Fibroblast of skin of right quadriceps (primary cell): ENCODE measurements at regions not wholly inside any gene's neighbourhood (a gene's known extent, or its start where the extent isn't known, plus 50 kb on each side); places are given as distances from the start of the nearest gene placed in this dataset.
"Not testable (repeated sequence)": the region's sequence is repeated elsewhere in the genome, so short reads cannot be mapped to it uniquely, and the experiment has no call there.

Experiments used
- DNase-seq: peaks from one replicate; pipeline ENCODE4 v3.0.0-alpha.2; 2013

GRCh38 chr10:10660054-10660453 is 357.6 kb upstream of the CELF2 start:
- no peak for DNase-seq

GRCh38 chr10:10661176-10661575 is 356.5 kb upstream of the CELF2 start:
- peak; percentile 10 for DNase-seq

GRCh38 chr10:10662716-10663408 is 354.8 kb upstream of the CELF2 start:
- no peak for DNase-seq

- no peak for DNase-seq
Observed at GRCh38 chr10:10663622-10664021, 354.1 kb upstream of the CELF2 start.

- DNase-seq = no peak
Observed at GRCh38 chr10:10665750-10666149, 351.9 kb upstream of the CELF2 start.

- DNase-seq = no peak
Observed at GRCh38 chr10:10667466-10667865, 350.2 kb upstream of the CELF2 start.

GRCh38 chr10:10676972-10677371 is 340.7 kb upstream of the CELF2 start:
- DNase-seq = peak; percentile 40

- peak; percentile 71 for DNase-seq
Observed at GRCh38 chr10:10677479-10677878, 340.2 kb upstream of the CELF2 start.

- no peak for DNase-seq
Observed at GRCh38 chr10:10680496-10680895, 337.2 kb upstream of the CELF2 start.

GRCh38 chr10:10684972-10685371 is 332.7 kb upstream of the CELF2 start:
- no peak for DNase-seq

- no peak for DNase-seq
Observed at GRCh38 chr10:10685566-10685965, 332.1 kb upstream of the CELF2 start.

GRCh38 chr10:10687751-10688150 is 329.9 kb upstream of the CELF2 start:
- DNase-seq = no peak

GRCh38 chr10:10699427-10699826 is 318.2 kb upstream of the CELF2 start:
- DNase-seq = no peak

GRCh38 chr10:10701084-10701611 is 316.5 kb upstream of the CELF2 start:
- no peak for DNase-seq

GRCh38 chr10:10702211-10702610 is 315.5 kb upstream of the CELF2 start:
- DNase-seq = no peak

GRCh38 chr10:10703382-10703781 is 314.3 kb upstream of the CELF2 start:
- DNase-seq = no peak

GRCh38 chr10:10712155-10712704 is 305.4 kb upstream of the CELF2 start:
- DNase-seq = no peak

- no peak for DNase-seq
Observed at GRCh38 chr10:10714327-10714726, 303.3 kb upstream of the CELF2 start.

GRCh38 chr10:10716972-10717371 is 300.7 kb upstream of the CELF2 start:
- no peak for DNase-seq

GRCh38 chr10:10722422-10722821 is 295.2 kb upstream of the CELF2 start:
- no peak for DNase-seq

GRCh38 chr10:10725196-10725595 is 292.5 kb upstream of the CELF2 start:
- DNase-seq = no peak

- no peak for DNase-seq
Observed at GRCh38 chr10:10726101-10726500, 291.6 kb upstream of the CELF2 start.

GRCh38 chr10:10727411-10727810 is 290.3 kb upstream of the CELF2 start:
- DNase-seq = not testable (repeated sequence)

GRCh38 chr10:10727812-10728211 is 289.9 kb upstream of the CELF2 start:
- no peak for DNase-seq
